ENCODE measurements at regions not wholly inside any gene's neighbourhood (a gene's known extent, or its start where the extent isn't known, plus 50 kb on each side); places are given as distances from the start of the nearest gene placed in this dataset.

- TF ChIP-seq TAF1 (IDR thresholded peaks at IDR 0.05; ENCODE audit: borderline replicate concordance, low read depth, low read length) (no peak), POLR2AphosphoS5 (IDR thresholded peaks at IDR 0.05; ENCODE audit: low read depth, low read length) (no peak), POLR2A (IDR thresholded peaks at IDR 0.05; ENCODE audit: low read depth, low read length) (no peak)
- FAIRE-seq (no peak), DNase-seq (ENCODE audit: insufficient read length) (no peak)
Observed at GRCh38 chr4:124325690-124326089, 386.8 kb downstream of the ANKRD50 start.

- TF ChIP-seq POLR2AphosphoS5 (IDR thresholded peaks at IDR 0.05; ENCODE audit: low read depth, low read length) = no peak
- no peak for TF ChIP-seq TAF1 (IDR thresholded peaks at IDR 0.05; ENCODE audit: borderline replicate concordance, low read depth, low read length)
- TF ChIP-seq POLR2A (IDR thresholded peaks at IDR 0.05; ENCODE audit: low read depth, low read length) = no peak
- FAIRE-seq (no peak), DNase-seq (ENCODE audit: insufficient read length) (no peak)
Observed at GRCh38 chr4:124329134-124329533, 383.4 kb downstream of the ANKRD50 start.

GRCh38 chr4:124330045-124330444 lies 382.5 kb downstream of the ANKRD50 start:
- TF ChIP-seq TAF1 (IDR thresholded peaks at IDR 0.05; ENCODE audit: borderline replicate concordance, low read depth, low read length) (no peak), POLR2A (IDR thresholded peaks at IDR 0.05; ENCODE audit: low read depth, low read length) (no peak), POLR2AphosphoS5 (IDR thresholded peaks at IDR 0.05; ENCODE audit: low read depth, low read length) (no peak)

GRCh38 chr4:124331781-124332180 lies 380.8 kb downstream of the ANKRD50 start:
- DNase-seq (ENCODE audit: insufficient read length) (no peak), FAIRE-seq (no peak)
- TF ChIP-seq POLR2AphosphoS5 (IDR thresholded peaks at IDR 0.05; ENCODE audit: low read depth, low read length) = no peak
- TF ChIP-seq TAF1 (IDR thresholded peaks at IDR 0.05; ENCODE audit: borderline replicate concordance, low read depth, low read length) = no peak
- TF ChIP-seq POLR2A (IDR thresholded peaks at IDR 0.05; ENCODE audit: low read depth, low read length) = no peak

More at GRCh38 chr4:124330045-124330444, 382.5 kb downstream of the ANKRD50 start:
- DNase-seq (ENCODE audit: insufficient read length) = no peak
- FAIRE-seq = no peak

- FAIRE-seq (no peak), DNase-seq (ENCODE audit: insufficient read length) (no peak)
- TF ChIP-seq TAF1 (IDR thresholded peaks at IDR 0.05; ENCODE audit: borderline replicate concordance, low read depth, low read length) = no peak
- no peak for TF ChIP-seq POLR2A (IDR thresholded peaks at IDR 0.05; ENCODE audit: low read depth, low read length)
- no peak for TF ChIP-seq POLR2AphosphoS5 (IDR thresholded peaks at IDR 0.05; ENCODE audit: low read depth, low read length)
Observed at GRCh38 chr4:124333466-124333865, 379.1 kb downstream of the ANKRD50 start.

- DNase-seq (ENCODE audit: insufficient read length) (no peak), FAIRE-seq (peak; percentile 68)
- TF ChIP-seq POLR2AphosphoS5 (IDR thresholded peaks at IDR 0.05; ENCODE audit: low read depth, low read length) = no peak
- no peak for TF ChIP-seq TAF1 (IDR thresholded peaks at IDR 0.05; ENCODE audit: borderline replicate concordance, low read depth, low read length)
- no peak for TF ChIP-seq POLR2A (IDR thresholded peaks at IDR 0.05; ENCODE audit: low read depth, low read length)
Observed at GRCh38 chr4:124334119-124334518, 378.4 kb downstream of the ANKRD50 start.

- no peak for FAIRE-seq
- TF ChIP-seq POLR2A (IDR thresholded peaks at IDR 0.05; ENCODE audit: low read depth, low read length) = no peak
- TF ChIP-seq TAF1 (IDR thresholded peaks at IDR 0.05; ENCODE audit: borderline replicate concordance, low read depth, low read length) = no peak
- TF ChIP-seq POLR2AphosphoS5 (IDR thresholded peaks at IDR 0.05; ENCODE audit: low read depth, low read length) = no peak
- no peak for DNase-seq (ENCODE audit: insufficient read length)
Observed at GRCh38 chr4:124337874-124338273, 374.7 kb downstream of the ANKRD50 start.

- FAIRE-seq (no peak), DNase-seq (ENCODE audit: insufficient read length) (no peak)
- TF ChIP-seq TAF1 (IDR thresholded peaks at IDR 0.05; ENCODE audit: borderline replicate concordance, low read depth, low read length) (no peak), POLR2A (IDR thresholded peaks at IDR 0.05; ENCODE audit: low read depth, low read length) (no peak), POLR2AphosphoS5 (IDR thresholded peaks at IDR 0.05; ENCODE audit: low read depth, low read length) (no peak)
Observed at GRCh38 chr4:124343661-124344171, 368.8 kb downstream of the ANKRD50 start.

GRCh38 chr4:124372916-124373315 lies 339.6 kb downstream of the ANKRD50 start:
- no peak for DNase-seq (ENCODE audit: insufficient read length)
- TF ChIP-seq POLR2A (IDR thresholded peaks at IDR 0.05; ENCODE audit: low read depth, low read length) = no peak
- TF ChIP-seq POLR2AphosphoS5 (IDR thresholded peaks at IDR 0.05; ENCODE audit: low read depth, low read length) = no peak
- no peak for TF ChIP-seq TAF1 (IDR thresholded peaks at IDR 0.05; ENCODE audit: borderline replicate concordance, low read depth, low read length)
- no peak for FAIRE-seq

GRCh38 chr4:124386163-124386562 lies 326.4 kb downstream of the ANKRD50 start:
- no peak for FAIRE-seq
- TF ChIP-seq POLR2A (IDR thresholded peaks at IDR 0.05; ENCODE audit: low read depth, low read length) (no peak), TAF1 (IDR thresholded peaks at IDR 0.05; ENCODE audit: borderline replicate concordance, low read depth, low read length) (no peak), POLR2AphosphoS5 (IDR thresholded peaks at IDR 0.05; ENCODE audit: low read depth, low read length) (no peak)

GRCh38 chr4:124386648-124387047 lies 325.9 kb downstream of the ANKRD50 start:
- DNase-seq (ENCODE audit: insufficient read length) (no peak), FAIRE-seq (no peak)
- TF ChIP-seq POLR2AphosphoS5 (IDR thresholded peaks at IDR 0.05; ENCODE audit: low read depth, low read length) = no peak
- no peak for TF ChIP-seq TAF1 (IDR thresholded peaks at IDR 0.05; ENCODE audit: borderline replicate concordance, low read depth, low read length)
- TF ChIP-seq POLR2A (IDR thresholded peaks at IDR 0.05; ENCODE audit: low read depth, low read length) = no peak

More at GRCh38 chr4:124386163-124386562, 326.4 kb downstream of the ANKRD50 start:
- no peak for DNase-seq (ENCODE audit: insufficient read length)

- no peak for FAIRE-seq
- TF ChIP-seq TAF1 (IDR thresholded peaks at IDR 0.05; ENCODE audit: borderline replicate concordance, low read depth, low read length) (no peak), POLR2AphosphoS5 (IDR thresholded peaks at IDR 0.05; ENCODE audit: low read depth, low read length) (no peak), POLR2A (IDR thresholded peaks at IDR 0.05; ENCODE audit: low read depth, low read length) (no peak)
- no peak for DNase-seq (ENCODE audit: insufficient read length)
Observed at GRCh38 chr4:124389591-124389990, 322.9 kb downstream of the ANKRD50 start.

Data from GM12892 (cell line).